ENCODE measurements at regions not wholly inside any gene's neighbourhood (a gene's known extent, or its start where the extent isn't known, plus 50 kb on each side); places are given as distances from the start of the nearest gene placed in this dataset.

DNA sequence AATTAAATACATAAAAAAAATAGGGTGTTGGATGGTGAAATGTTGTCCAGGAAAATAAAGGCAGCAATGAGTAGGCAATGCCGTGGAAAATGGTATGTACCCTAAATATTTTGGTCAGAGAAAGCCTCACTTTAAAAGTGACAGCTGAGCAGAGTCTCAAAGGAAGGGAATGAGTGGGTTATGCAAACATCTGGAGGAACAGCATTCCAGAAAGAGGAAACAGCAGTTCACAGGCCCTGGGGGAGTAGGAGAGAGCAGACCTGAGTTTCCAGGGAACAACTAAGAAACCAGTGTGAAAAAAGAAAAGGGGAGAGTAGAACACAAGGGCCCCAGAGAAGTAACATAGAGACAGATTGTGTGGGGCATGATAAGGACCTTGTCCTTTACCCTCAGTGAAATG, 230.0 kb upstream of the CNTN3 start:
- intact Hi-C loops (cut with micrococcal nuclease; ENCODE audit: unreplicated experiment) = no loop called here
- POLR2A ChIA-PET (ENCODE audit: low non-redundant PET) = no interaction called here
- no peak overlapping the region for H3K4me3 ChIP-seq (ENCODE audit: low read depth, low read length, poor library complexity, severe bottlenecking)
- H3K9me3 ChIP-seq (ENCODE audit: low read depth, low read length, poor library complexity, severe bottlenecking) = no peaks in the 10 kb centered on the region
- no peak overlapping the region for H3K27ac ChIP-seq (ENCODE audit: low read depth, low read length, poor library complexity, severe bottlenecking)
- peaks cover 4% of the 10 kb centered on the region for H3K4me1 ChIP-seq (ENCODE audit: insufficient read depth, low read length, poor library complexity, severe bottlenecking)
- DNase-seq (ENCODE audit: low spot score) = no peak
- H3K27me3 ChIP-seq (replicated peaks; ENCODE audit: insufficient read depth, low read depth, low read length, poor library complexity) = no peaks in the 10 kb centered on the region
- no TSS peak for BruUV-seq (replicated peaks)
- CTCF ChIA-PET = no interaction called here
- TF ChIP-seq, protein P1, sequence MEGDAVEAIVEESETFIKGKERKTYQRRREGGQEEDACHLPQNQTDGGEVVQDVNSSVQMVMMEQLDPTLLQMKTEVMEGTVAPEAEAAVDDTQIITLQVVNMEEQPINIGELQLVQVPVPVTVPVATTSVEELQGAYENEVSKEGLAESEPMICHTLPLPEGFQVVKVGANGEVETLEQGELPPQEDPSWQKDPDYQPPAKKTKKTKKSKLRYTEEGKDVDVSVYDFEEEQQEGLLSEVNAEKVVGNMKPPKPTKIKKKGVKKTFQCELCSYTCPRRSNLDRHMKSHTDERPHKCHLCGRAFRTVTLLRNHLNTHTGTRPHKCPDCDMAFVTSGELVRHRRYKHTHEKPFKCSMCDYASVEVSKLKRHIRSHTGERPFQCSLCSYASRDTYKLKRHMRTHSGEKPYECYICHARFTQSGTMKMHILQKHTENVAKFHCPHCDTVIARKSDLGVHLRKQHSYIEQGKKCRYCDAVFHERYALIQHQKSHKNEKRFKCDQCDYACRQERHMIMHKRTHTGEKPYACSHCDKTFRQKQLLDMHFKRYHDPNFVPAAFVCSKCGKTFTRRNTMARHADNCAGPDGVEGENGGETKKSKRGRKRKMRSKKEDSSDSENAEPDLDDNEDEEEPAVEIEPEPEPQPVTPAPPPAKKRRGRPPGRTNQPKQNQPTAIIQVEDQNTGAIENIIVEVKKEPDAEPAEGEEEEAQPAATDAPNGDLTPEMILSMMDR (conservative IDR thresholded peaks at IDR 0.05; ENCODE audit: low read depth, low read length) = no peak
- no peak for TF ChIP-seq EZH2 (IDR thresholded peaks at IDR 0.05; ENCODE audit: borderline replicate concordance, low read depth, low read length, poor library complexity, severe bottlenecking)
- no peaks in the 10 kb centered on the region for H3K36me3 ChIP-seq (ENCODE audit: insufficient read depth, low read length, poor library complexity, severe bottlenecking)

DNA sequence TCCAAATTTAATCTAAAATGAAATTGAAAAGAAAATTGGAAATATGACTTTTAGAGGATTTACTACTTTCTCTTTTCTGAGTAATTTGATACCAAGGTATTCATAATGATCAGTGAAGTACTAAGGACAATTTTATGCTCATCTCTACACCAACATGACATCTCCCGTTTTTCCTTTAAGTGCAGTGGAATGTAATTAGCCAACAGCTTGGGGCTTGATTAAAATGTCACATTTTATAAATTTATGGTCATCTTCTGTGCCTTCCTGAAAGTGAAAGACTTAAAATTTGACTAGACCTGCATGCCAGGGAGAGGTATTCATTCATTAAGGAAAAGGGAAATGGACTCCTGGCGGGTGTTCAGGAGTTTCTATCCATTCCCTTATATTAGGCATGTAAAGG, 228.2 kb upstream of the CNTN3 start:
- BruUV-seq (replicated peaks) = no TSS peak
- CTCF ChIA-PET = no interaction called here
- intact Hi-C loops (cut with micrococcal nuclease; ENCODE audit: unreplicated experiment) = no loop called here

DNA sequence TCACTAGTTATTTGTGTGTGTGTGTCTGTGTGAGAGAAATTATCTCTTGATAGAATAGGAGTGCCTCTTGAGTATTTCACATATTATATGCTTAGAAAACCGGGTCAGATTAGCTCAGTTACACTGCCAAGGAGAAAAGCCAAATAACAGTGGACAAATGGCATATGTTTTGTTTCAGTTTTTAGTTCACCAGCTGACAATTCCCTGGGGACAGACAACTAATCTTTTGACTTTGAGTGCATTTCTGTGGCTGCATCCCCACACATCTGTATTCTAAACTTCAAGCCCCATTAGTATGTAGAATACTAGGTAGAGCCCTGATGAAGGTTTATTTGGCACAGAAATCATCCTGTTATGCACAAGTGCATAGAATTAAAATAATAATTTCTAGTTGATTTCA, 227.7 kb upstream of the CNTN3 start:
- peaks cover 4% of the 10 kb centered on the region for H3K4me1 ChIP-seq (ENCODE audit: insufficient read depth, low read length, poor library complexity, severe bottlenecking)
- no peaks in the 10 kb centered on the region for H3K9me3 ChIP-seq (ENCODE audit: low read depth, low read length, poor library complexity, severe bottlenecking)
- H3K36me3 ChIP-seq (ENCODE audit: insufficient read depth, low read length, poor library complexity, severe bottlenecking) = no peaks in the 10 kb centered on the region
- ChIA-PET POLR2A (ENCODE audit: low non-redundant PET) (no interaction called here), CTCF (no interaction called here)
- BruUV-seq (replicated peaks) = no TSS peak
- DNase-seq (ENCODE audit: low spot score) = peak; percentile 31
- TF ChIP-seq, protein P1 (conservative IDR thresholded peaks at IDR 0.05; ENCODE audit: low read depth, low read length) = no peak
- TF ChIP-seq EZH2 (IDR thresholded peaks at IDR 0.05; ENCODE audit: borderline replicate concordance, low read depth, low read length, poor library complexity, severe bottlenecking) = no peak
- H3K27me3 ChIP-seq (replicated peaks; ENCODE audit: insufficient read depth, low read depth, low read length, poor library complexity) = no peaks in the 10 kb centered on the region
- H3K27ac ChIP-seq (ENCODE audit: low read depth, low read length, poor library complexity, severe bottlenecking) = no peak overlapping the region
- H3K4me3 ChIP-seq (ENCODE audit: low read depth, low read length, poor library complexity, severe bottlenecking) = no peak overlapping the region
- intact Hi-C loops (cut with micrococcal nuclease; ENCODE audit: unreplicated experiment) = no loop called here

More for the DNA sequence above, 228.2 kb upstream of the CNTN3 start:
- POLR2A ChIA-PET (ENCODE audit: low non-redundant PET) = no interaction called here
- Histone ChIP-seq H3K4me3 (ENCODE audit: low read depth, low read length, poor library complexity, severe bottlenecking) (no peak overlapping the region), H3K27ac (ENCODE audit: low read depth, low read length, poor library complexity, severe bottlenecking) (no peak overlapping the region), H3K4me1 (ENCODE audit: insufficient read depth, low read length, poor library complexity, severe bottlenecking) (peaks cover 4% of the 10 kb centered on the region), H3K27me3 (replicated peaks; ENCODE audit: insufficient read depth, low read depth, low read length, poor library complexity) (no peaks in the 10 kb centered on the region), H3K36me3 (ENCODE audit: insufficient read depth, low read length, poor library complexity, severe bottlenecking) (no peaks in the 10 kb centered on the region), H3K9me3 (ENCODE audit: low read depth, low read length, poor library complexity, severe bottlenecking) (no peaks in the 10 kb centered on the region)
- TF ChIP-seq EZH2 (IDR thresholded peaks at IDR 0.05; ENCODE audit: borderline replicate concordance, low read depth, low read length, poor library complexity, severe bottlenecking) = no peak
- TF ChIP-seq, protein P1 (conservative IDR thresholded peaks at IDR 0.05; ENCODE audit: low read depth, low read length) = no peak
- DNase-seq (ENCODE audit: low spot score) = peak; percentile 20

Measured in A673 (cell line).